ENCODE measurements at regions not wholly inside any gene's neighbourhood (a gene's known extent, or its start where the extent isn't known, plus 50 kb on each side); places are given as distances from the start of the nearest gene placed in this dataset.

DNA sequence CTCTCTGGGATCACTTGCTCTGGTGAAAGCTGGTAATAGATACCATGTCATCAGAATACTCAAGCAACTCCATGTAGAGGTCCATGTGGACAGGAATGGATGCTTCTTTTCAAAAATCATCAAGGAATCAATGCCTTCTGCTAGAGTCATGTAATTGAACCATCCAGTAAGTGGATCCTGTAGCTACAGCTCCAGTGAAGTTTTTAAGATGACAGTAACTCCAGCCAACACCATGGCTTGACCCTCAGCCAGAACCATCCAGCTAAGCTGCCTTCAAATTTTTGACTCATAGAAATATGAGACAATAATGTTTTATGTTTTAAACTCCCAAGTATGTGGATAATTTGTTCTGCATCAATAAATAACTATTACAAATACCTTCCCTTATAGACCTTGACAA, 923.7 kb downstream of the EPHA3 start:
- TF ChIP-seq, protein P1, sequence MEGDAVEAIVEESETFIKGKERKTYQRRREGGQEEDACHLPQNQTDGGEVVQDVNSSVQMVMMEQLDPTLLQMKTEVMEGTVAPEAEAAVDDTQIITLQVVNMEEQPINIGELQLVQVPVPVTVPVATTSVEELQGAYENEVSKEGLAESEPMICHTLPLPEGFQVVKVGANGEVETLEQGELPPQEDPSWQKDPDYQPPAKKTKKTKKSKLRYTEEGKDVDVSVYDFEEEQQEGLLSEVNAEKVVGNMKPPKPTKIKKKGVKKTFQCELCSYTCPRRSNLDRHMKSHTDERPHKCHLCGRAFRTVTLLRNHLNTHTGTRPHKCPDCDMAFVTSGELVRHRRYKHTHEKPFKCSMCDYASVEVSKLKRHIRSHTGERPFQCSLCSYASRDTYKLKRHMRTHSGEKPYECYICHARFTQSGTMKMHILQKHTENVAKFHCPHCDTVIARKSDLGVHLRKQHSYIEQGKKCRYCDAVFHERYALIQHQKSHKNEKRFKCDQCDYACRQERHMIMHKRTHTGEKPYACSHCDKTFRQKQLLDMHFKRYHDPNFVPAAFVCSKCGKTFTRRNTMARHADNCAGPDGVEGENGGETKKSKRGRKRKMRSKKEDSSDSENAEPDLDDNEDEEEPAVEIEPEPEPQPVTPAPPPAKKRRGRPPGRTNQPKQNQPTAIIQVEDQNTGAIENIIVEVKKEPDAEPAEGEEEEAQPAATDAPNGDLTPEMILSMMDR (IDR thresholded peaks at IDR 0.05; ENCODE audit: borderline replicate concordance) = no peak
- no peaks in the 10 kb centered on the region for H3K9me3 ChIP-seq (replicated peaks)
- no peak overlapping the region for H3K4me3 ChIP-seq
- H3K4me1 ChIP-seq = no peaks in the 10 kb centered on the region
- DNase-seq = no peak
- H3K36me3 ChIP-seq = no peaks in the 10 kb centered on the region
- intact Hi-C loops (cut with micrococcal nuclease) = no loop called here
- H3K27me3 ChIP-seq (ENCODE audit: low read depth) = no peaks in the 10 kb centered on the region
- no peak overlapping the region for H3K27ac ChIP-seq (replicated peaks)

DNA sequence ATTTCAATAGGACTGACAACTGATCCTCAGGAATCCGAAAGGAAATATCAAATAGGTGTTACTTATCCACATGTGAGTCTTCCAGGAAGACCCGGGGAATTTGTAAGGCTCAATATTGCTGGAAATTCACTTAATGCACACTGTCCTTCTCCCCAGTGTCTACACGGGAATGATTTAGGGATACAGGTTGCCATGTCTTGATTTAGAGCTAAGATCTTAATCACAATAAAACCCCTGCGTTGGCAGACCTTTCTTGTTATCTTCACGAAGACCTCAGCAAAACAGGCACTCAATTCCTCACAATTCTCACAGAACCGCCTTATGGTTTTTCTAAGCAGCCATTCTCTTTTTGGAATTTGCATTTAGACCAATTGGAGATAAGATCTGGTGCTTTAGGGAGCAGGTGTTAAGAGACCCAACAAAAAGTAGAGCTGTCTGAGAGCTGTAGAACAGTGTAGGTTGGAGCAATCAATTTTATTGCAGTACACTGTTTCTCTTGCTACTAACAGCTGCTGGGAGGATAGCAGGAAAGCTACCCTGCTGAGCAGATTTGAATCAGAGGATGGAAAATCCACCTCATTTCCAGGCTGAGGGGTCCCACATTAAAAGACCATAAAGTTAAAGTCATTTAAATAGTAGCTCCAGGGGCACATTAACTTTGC, 925.7 kb downstream of the EPHA3 start:
- no peaks in the 10 kb centered on the region for H3K27me3 ChIP-seq (ENCODE audit: low read depth)
- no peaks in the 10 kb centered on the region for H3K4me1 ChIP-seq
- DNase-seq = no peak
- no peaks in the 10 kb centered on the region for H3K9me3 ChIP-seq (replicated peaks)
- H3K36me3 ChIP-seq = no peaks in the 10 kb centered on the region
- intact Hi-C loops (cut with micrococcal nuclease) = no loop called here
- H3K4me3 ChIP-seq = no peak overlapping the region
- H3K27ac ChIP-seq (replicated peaks) = no peak overlapping the region
- TF ChIP-seq, protein P1 (IDR thresholded peaks at IDR 0.05; ENCODE audit: borderline replicate concordance) = no peak

DNA sequence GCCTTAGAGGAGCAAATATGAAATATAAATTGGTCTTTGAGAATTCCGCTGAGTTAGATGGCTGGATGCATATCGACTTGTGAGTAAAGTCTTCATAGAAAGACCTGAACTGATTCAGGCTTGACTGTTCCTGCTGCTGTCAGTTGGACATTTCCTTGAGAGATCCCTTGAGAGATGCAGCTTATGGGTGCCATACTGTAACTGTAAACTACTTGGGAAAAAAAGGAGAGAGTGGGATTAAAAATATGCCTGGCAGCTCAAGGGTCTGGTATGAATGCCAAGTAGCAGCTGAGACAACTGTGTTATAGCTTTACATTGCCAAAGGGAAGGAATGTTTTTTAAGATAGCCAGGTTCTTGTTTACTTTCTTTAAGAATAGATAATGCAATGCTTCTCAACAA, 926.6 kb downstream of the EPHA3 start:
- H3K4me1 ChIP-seq = no peaks in the 10 kb centered on the region
- TF ChIP-seq, protein P1 (IDR thresholded peaks at IDR 0.05; ENCODE audit: borderline replicate concordance) = no peak

DNA sequence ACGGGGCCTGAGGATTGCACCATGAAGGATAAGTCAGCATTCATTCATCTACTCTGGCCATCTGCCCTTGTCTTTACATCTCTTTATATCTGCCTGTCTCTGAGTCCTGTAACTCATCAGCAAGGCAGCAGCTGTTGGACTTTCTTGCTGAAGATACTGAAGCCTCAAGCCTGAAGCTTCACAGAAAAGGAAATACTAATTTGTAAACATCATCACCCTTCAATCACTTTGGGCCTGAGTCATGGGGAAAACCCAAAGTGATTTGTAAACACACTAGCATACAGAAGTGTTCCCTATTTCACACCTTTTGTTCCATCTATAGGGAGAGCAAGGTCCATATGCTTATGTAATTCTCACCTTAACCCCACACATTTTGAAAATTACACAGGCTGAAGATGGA, 928.2 kb downstream of the EPHA3 start:
- DNase-seq = no peak
- no peak overlapping the region for H3K4me3 ChIP-seq
- no peaks in the 10 kb centered on the region for H3K27me3 ChIP-seq (ENCODE audit: low read depth)
- H3K27ac ChIP-seq (replicated peaks) = no peak overlapping the region
- intact Hi-C loops (cut with micrococcal nuclease) = no loop called here
- TF ChIP-seq, protein P1 (IDR thresholded peaks at IDR 0.05; ENCODE audit: borderline replicate concordance) = no peak
- no peaks in the 10 kb centered on the region for H3K4me1 ChIP-seq
- H3K9me3 ChIP-seq (replicated peaks) = no peaks in the 10 kb centered on the region
- no peaks in the 10 kb centered on the region for H3K36me3 ChIP-seq

More for the DNA sequence above, 926.6 kb downstream of the EPHA3 start:
- Histone ChIP-seq H3K36me3 (no peaks in the 10 kb centered on the region), H3K27ac (replicated peaks) (no peak overlapping the region), H3K9me3 (replicated peaks) (no peaks in the 10 kb centered on the region), H3K27me3 (ENCODE audit: low read depth) (no peaks in the 10 kb centered on the region), H3K4me3 (no peak overlapping the region)
- no peak for DNase-seq
- intact Hi-C loops (cut with micrococcal nuclease) = no loop called here

DNA sequence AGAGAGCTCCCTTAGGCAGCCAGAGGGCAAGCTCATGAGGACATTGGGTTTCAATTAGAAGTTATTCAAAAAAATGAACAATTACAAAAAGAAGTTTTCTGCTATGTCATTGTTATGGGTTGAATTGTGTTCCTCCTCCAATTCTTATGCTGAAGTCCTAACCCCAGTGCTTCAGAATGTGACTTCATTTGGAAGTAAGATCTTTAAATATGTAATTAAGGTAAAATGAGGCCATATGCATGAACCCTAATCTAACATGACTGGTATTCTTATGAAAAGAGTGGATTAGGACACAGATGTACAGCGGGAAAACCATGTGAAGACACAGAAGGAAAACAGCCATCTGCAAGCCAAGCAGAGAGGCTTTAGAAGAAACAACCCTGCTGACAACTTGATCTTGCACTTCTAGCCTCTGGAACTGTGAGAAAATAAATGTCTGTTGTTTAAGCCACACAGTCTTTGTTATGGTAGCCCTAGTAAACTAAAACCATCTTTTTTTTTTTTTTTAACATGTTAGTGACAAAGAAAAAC, 929.6 kb downstream of the EPHA3 start:
- H3K4me1 ChIP-seq = no peaks in the 10 kb centered on the region
- H3K4me3 ChIP-seq = no peak overlapping the region
- DNase-seq = no peak
- TF ChIP-seq, protein P1 (IDR thresholded peaks at IDR 0.05; ENCODE audit: borderline replicate concordance) = no peak
- intact Hi-C loops (cut with micrococcal nuclease) = no loop called here
- no peaks in the 10 kb centered on the region for H3K27me3 ChIP-seq (ENCODE audit: low read depth)
- no peak overlapping the region for H3K27ac ChIP-seq (replicated peaks)
- no peaks in the 10 kb centered on the region for H3K9me3 ChIP-seq (replicated peaks)
- H3K36me3 ChIP-seq = no peaks in the 10 kb centered on the region

Measured in left ventricle myocardium inferior (tissue), 1 donor.